ENCODE measurements at regions not wholly inside any gene's neighbourhood (a gene's known extent, or its start where the extent isn't known, plus 50 kb on each side); places are given as distances from the start of the nearest gene placed in this dataset.

DNA sequence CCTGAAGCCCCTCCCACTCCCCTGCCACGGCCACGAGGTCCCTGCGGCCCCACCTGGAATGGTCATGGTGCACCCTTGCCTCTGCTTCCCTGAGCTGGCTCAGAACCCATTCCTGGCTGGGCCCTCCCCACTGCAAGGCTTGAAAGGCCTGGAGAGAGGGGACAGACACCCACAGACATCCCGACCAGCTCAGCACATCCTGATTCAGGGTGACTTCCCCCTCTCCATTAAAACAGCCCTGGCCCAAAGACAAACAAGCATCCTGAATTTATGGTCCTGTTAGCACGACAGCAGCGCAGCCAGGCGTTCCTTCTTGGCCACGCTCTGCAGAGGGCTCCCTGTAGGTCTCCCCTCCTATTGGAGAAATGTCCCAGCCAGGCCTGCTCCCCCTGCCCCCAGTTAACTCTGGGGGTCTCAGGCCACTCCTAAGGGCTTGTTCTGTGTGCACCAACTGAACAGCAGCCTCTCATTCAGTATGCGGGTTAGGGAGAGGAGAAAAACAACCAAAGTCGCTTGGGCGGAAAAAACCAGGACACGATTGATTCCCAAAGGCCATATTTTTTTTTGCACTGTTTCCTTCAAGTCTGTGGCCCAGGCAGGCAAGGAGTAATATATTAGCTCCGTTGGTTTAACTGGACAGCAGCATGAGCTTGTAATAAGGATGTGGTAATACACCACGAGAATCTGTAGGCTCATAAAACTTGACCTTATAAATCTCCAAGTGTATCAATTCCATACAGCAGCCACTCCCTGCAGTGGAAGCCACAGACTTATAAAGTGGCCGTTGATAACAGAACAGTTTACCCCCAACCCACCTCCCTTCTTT, 106.7 kb upstream of the MSX1 start:
- peaks cover 9% of the 10 kb centered on the region for H3K27me3 Mint-ChIP-seq (ENCODE audit: low read depth)
- H3K27ac Mint-ChIP-seq = no peak overlapping the region

DNA sequence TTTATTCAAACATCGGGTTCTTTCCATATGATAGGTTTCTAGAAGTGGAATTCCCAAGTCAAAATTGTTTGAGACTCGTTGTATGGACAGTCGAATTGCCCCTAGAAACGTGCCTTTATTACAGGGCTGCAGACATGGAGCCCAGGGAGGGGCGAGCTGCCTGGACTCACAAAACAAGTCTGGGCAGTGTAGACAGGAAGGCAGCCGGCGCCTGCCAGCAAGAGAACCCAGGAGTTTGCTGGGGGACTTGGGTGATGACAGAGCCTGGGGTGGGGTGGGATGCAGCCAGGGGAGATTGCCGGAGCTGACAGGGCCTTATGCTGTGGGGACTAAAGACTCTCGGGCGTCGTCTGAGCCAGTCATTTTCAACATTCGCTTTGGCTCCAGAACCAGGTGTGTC, 107.4 kb upstream of the MSX1 start:
- H3K27ac Mint-ChIP-seq = no peak overlapping the region
- no peak for DNase-seq (ENCODE audit: low spot score)
- intact Hi-C loops (cut with micrococcal nuclease) = no loop called here
- peaks cover 4% of the 10 kb centered on the region for H3K9me3 Mint-ChIP-seq
- no peaks in the 10 kb centered on the region for H3K4me1 Mint-ChIP-seq (ENCODE audit: low read depth)
- no peak overlapping the region for H3K4me3 Mint-ChIP-seq (ENCODE audit: low read depth)
- H3K36me3 Mint-ChIP-seq (ENCODE audit: low read depth) = no peaks in the 10 kb centered on the region
- peaks cover 9% of the 10 kb centered on the region for H3K27me3 Mint-ChIP-seq (ENCODE audit: low read depth)

More for the DNA sequence above, 106.7 kb upstream of the MSX1 start:
- Mint-ChIP-seq H3K4me3 (ENCODE audit: low read depth) (no peak overlapping the region), H3K36me3 (ENCODE audit: low read depth) (no peaks in the 10 kb centered on the region), H3K9me3 (no peaks in the 10 kb centered on the region), H3K4me1 (ENCODE audit: low read depth) (no peaks in the 10 kb centered on the region)
- DNase-seq (ENCODE audit: low spot score) = no peak
- intact Hi-C loops (cut with micrococcal nuclease) = no loop called here

DNA sequence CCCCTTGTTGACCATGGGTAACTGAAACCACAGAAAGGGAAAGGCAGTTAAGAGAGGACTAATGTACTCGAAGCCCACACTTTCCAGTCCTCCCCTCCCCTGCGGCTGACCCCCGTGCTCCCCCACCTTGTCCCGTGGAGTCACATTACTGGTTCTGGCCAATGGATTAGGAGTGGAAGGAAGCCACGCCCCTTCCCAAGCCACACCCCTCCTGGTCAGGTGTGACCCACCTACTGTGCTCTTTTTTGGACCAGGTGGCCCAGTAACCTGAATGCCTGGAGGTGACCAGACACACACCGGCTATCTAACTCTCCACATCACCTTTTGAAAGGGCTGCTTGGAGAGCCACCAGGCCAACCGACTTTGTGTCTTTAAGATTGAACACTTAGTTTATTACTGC, 109.3 kb upstream of the MSX1 start:
- H3K27me3 Mint-ChIP-seq (ENCODE audit: low read depth) = peaks cover 9% of the 10 kb centered on the region
- H3K27ac Mint-ChIP-seq = no peak overlapping the region
- no peak overlapping the region for H3K4me3 Mint-ChIP-seq (ENCODE audit: low read depth)
- H3K9me3 Mint-ChIP-seq = peaks cover 17% of the 10 kb centered on the region
- no peaks in the 10 kb centered on the region for H3K36me3 Mint-ChIP-seq (ENCODE audit: low read depth)
- intact Hi-C loops (cut with micrococcal nuclease) = no loop called here
- no peak for DNase-seq (ENCODE audit: low spot score)
- no peaks in the 10 kb centered on the region for H3K4me1 Mint-ChIP-seq (ENCODE audit: low read depth)

DNA sequence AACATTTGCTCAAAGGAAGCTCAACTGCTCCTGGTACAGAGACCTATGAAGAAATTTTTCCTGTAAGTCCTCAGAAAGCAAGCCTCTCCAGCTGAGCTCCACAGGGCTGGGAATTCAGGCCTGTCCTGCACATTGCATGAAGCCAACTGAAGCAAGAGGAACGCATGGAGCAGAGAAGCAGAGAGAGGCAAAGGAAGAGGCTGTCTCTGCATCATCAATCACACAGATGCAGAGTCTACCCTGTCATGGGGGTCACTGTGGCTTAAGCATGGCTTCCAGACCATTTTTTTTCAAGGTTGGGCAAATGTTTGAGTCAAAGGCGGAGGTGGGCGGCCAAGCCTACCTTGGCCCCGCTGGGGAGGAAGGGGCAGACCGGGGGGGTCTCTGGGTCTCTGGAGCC, 110.3 kb upstream of the MSX1 start:
- DNase-seq (ENCODE audit: low spot score) = no peak
- Mint-ChIP-seq H3K27ac (no peak overlapping the region), H3K4me1 (ENCODE audit: low read depth) (no peaks in the 10 kb centered on the region), H3K36me3 (ENCODE audit: low read depth) (no peaks in the 10 kb centered on the region), H3K27me3 (ENCODE audit: low read depth) (peaks cover 7% of the 10 kb centered on the region), H3K9me3 (peaks cover 25% of the 10 kb centered on the region), H3K4me3 (ENCODE audit: low read depth) (no peak overlapping the region)
- intact Hi-C loops (cut with micrococcal nuclease) = no loop called here

DNA sequence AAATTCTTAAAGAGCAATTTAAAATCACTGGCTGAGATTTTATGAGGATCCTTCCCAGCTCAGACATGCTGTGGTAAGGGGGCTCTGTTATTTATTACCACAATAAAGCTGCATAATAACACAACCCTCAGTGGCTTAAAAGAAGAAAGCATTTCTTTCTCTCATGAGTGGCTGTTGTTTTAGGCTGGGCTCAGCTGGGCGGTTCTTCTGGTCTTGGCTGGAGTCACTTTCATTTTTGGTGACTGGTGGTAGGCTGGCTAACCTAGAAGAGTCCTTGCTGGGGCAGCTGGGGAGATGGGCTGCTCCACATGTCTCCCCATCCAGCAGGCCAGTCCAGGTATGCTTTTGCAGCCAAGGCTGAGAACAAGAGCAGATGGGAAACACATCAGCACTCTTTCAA, 113.0 kb upstream of the MSX1 start:
- H3K4me1 Mint-ChIP-seq (ENCODE audit: low read depth) = no peaks in the 10 kb centered on the region
- H3K9me3 Mint-ChIP-seq = peaks cover 26% of the 10 kb centered on the region
- intact Hi-C loops (cut with micrococcal nuclease) = no loop called here
- no peaks in the 10 kb centered on the region for H3K36me3 Mint-ChIP-seq (ENCODE audit: low read depth)
- H3K27me3 Mint-ChIP-seq (ENCODE audit: low read depth) = no peaks in the 10 kb centered on the region
- no peak for DNase-seq (ENCODE audit: low spot score)
- no peak overlapping the region for H3K4me3 Mint-ChIP-seq (ENCODE audit: low read depth)
- no peak overlapping the region for H3K27ac Mint-ChIP-seq

DNA sequence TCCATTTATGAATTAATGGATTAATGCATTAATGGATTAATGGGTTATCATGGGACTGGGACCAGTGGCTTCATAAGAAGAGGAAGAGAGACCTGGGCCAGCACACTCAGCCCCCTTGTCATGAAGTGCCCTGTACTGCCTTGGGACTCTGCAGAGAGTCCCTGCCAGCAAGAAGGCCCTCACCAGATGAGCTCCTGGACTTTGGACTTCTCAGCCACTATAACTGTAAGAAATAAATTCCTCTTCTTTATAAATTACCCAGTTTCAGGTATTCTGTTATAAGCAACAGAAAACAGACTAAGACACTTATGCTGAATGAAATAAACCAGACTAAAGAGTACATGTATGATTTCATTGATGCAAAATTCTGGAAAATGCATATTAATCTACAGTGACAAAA, 119.4 kb upstream of the MSX1 start:
- Mint-ChIP-seq H3K27ac (no peak overlapping the region), H3K27me3 (ENCODE audit: low read depth) (no peaks in the 10 kb centered on the region), H3K4me3 (ENCODE audit: low read depth) (no peak overlapping the region), H3K36me3 (ENCODE audit: low read depth) (no peaks in the 10 kb centered on the region), H3K9me3 (peaks cover 9% of the 10 kb centered on the region), H3K4me1 (ENCODE audit: low read depth) (no peaks in the 10 kb centered on the region)
- DNase-seq (ENCODE audit: low spot score) = no peak
- intact Hi-C loops (cut with micrococcal nuclease) = no loop called here

DNA sequence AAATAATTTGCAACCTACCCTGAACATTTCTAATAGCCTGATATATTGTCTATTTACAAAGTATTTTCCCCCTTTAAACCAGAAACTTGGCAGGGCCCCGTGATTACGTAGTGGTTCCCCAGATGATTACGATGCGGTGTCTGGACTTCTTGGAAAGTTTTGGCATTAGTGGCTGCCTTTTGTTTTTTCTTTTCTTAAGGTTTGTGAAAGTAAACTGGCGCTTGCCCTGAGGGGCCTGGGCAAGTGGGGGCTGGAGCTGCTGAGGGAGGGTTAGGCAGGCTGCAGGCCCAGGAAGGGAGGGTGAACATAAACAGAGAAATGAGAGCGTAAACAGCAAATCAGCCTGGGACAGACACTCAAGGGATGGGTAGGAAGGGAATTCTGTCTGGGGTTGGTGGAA, 123.6 kb upstream of the MSX1 start:
- DNase-seq (ENCODE audit: low spot score) = no peak
- Mint-ChIP-seq H3K9me3 (no peaks in the 10 kb centered on the region), H3K36me3 (ENCODE audit: low read depth) (no peaks in the 10 kb centered on the region), H3K4me1 (ENCODE audit: low read depth) (no peaks in the 10 kb centered on the region), H3K4me3 (ENCODE audit: low read depth) (no peak overlapping the region), H3K27ac (no peak overlapping the region), H3K27me3 (ENCODE audit: low read depth) (no peaks in the 10 kb centered on the region)
- intact Hi-C loops (cut with micrococcal nuclease) = no loop called here

DNA sequence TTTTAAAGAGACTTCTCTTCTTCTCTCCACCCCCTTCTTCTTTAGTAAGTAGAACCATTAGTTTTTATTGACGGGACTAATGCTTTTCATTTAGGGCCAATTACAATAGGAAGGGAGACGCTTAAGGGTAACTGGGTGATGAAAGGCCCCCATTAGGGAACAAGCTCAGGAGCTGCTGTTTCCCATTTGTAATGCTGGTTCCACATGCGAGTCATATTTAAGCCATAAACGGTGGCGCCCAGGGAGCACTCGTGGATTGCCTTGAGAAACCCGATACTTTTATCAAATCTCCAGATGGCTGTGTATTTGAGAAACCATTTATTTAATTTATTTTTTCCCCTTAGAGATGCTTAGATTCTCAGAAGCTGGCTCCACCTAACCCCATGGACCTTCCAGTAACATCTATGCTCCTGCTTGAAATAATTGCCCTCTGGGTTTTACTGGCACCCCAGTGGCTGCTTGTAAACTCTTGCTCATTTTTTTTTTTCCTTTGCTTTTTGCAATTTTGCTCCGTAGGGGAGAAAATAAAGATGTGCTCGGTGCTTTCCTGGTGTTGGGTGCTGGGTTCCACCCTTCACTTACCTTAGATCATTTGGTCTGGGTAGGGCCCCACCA, 124.2 kb upstream of the MSX1 start:
- intact Hi-C loops (cut with micrococcal nuclease) = no loop called here
- Mint-ChIP-seq H3K4me1 (ENCODE audit: low read depth) (no peaks in the 10 kb centered on the region), H3K9me3 (no peaks in the 10 kb centered on the region), H3K36me3 (ENCODE audit: low read depth) (no peaks in the 10 kb centered on the region), H3K27me3 (ENCODE audit: low read depth) (no peaks in the 10 kb centered on the region), H3K4me3 (ENCODE audit: low read depth) (no peak overlapping the region), H3K27ac (no peak overlapping the region)
- no peak for DNase-seq (ENCODE audit: low spot score)

DNA sequence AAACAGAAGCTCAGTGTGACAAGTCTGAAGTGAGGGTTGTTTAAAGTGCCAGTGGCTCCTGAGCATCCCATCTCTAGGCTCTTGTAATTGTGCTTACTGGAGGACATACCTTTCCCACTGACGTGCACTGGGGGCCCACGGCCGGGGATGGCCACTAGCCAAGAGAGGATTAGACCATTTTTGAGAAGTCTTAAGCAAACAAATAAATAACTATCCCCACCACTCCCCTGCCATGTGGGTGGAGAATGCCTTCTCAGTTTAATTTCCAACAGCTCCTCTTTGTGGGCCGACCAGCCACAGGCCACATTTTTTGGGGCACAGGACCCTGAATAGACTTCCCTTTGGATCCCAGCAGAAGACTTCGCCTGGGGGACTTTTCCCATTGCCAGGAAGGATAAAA, 125.0 kb upstream of the MSX1 start:
- H3K27me3 Mint-ChIP-seq (ENCODE audit: low read depth) = no peaks in the 10 kb centered on the region
- H3K4me3 Mint-ChIP-seq (ENCODE audit: low read depth) = no peak overlapping the region
- H3K36me3 Mint-ChIP-seq (ENCODE audit: low read depth) = no peaks in the 10 kb centered on the region
- intact Hi-C loops (cut with micrococcal nuclease) = no loop called here
- DNase-seq (ENCODE audit: low spot score) = no peak
- peaks cover 4% of the 10 kb centered on the region for H3K9me3 Mint-ChIP-seq
- H3K27ac Mint-ChIP-seq = no peak overlapping the region
- H3K4me1 Mint-ChIP-seq (ENCODE audit: low read depth) = no peaks in the 10 kb centered on the region

DNA sequence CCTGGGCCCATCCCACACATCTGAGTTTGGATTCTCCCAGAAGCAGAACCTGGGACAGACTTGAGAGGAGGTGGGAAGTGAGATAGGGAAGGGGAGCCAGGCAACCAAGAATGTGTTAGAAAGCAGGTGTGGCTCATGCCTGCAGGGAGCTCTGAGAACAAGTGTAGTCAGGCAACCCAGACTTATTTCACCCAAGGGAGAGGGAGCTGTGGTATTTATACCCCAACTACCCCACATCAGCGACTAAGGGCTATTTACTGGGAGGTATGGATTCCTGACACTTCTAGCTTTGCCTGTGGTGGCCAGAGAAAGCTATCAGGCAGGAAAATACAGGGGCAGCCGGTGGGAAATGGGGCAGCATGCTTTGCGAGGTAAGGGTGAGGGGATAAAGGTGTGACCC, 125.8 kb upstream of the MSX1 start:
- Mint-ChIP-seq H3K27me3 (ENCODE audit: low read depth) (no peaks in the 10 kb centered on the region), H3K9me3 (peaks cover 4% of the 10 kb centered on the region)

DNA sequence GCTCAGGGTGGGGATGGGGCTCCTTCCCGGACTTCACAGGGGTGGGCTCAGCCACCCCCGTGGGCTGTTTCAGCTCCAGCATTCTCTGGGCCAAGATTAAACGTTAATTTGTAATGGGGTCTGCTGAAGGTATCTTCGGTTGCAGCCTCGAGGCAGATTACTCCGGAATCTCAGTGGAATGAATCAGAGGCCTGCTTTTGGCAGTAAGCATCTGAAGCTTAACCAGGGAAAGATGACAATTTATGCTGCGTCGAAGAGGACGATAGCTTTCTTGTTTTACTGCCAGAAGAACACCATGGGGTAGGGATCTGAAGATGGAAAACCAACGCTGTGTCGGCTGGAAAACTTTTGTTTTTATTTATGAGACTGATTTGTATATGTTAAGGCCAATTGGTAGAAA, 129.2 kb upstream of the MSX1 start:
- Mint-ChIP-seq H3K36me3 (ENCODE audit: low read depth) (no peaks in the 10 kb centered on the region), H3K27ac (no peak overlapping the region), H3K9me3 (peaks cover 23% of the 10 kb centered on the region), H3K4me1 (ENCODE audit: low read depth) (no peaks in the 10 kb centered on the region), H3K4me3 (ENCODE audit: low read depth) (no peak overlapping the region), H3K27me3 (ENCODE audit: low read depth) (no peaks in the 10 kb centered on the region)
- intact Hi-C loops (cut with micrococcal nuclease) = no loop called here
- DNase-seq (ENCODE audit: low spot score) = no peak

More for the DNA sequence above, 125.8 kb upstream of the MSX1 start:
- H3K27ac Mint-ChIP-seq = no peak overlapping the region
- H3K4me1 Mint-ChIP-seq (ENCODE audit: low read depth) = no peaks in the 10 kb centered on the region
- H3K36me3 Mint-ChIP-seq (ENCODE audit: low read depth) = no peaks in the 10 kb centered on the region
- H3K4me3 Mint-ChIP-seq (ENCODE audit: low read depth) = no peak overlapping the region
- no peak for DNase-seq (ENCODE audit: low spot score)
- intact Hi-C loops (cut with micrococcal nuclease) = no loop called here

DNA sequence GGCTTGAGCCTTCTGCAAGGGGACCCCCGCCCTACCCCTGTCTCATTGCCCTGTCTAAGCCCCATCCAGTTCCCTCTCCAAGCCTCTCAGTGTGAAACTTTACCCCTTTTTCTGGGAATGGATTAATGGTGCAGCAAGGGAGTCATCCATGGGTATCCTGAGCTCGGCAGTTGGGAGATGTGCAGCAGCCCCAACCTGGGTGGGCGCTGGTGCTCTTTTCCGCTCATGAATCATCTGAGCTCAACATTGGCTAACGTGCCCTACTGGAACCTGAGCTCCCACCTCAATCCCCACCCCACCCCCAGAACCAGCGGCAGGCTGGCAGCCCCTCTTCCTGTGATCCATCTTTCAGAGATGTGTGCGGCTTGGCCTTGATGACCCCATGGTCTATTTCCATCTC, 130.3 kb upstream of the MSX1 start:
- no peak for DNase-seq (ENCODE audit: low spot score)
- Mint-ChIP-seq H3K36me3 (ENCODE audit: low read depth) (no peaks in the 10 kb centered on the region), H3K9me3 (peaks cover 31% of the 10 kb centered on the region), H3K4me1 (ENCODE audit: low read depth) (no peaks in the 10 kb centered on the region), H3K4me3 (ENCODE audit: low read depth) (no peak overlapping the region), H3K27ac (no peak overlapping the region), H3K27me3 (ENCODE audit: low read depth) (no peaks in the 10 kb centered on the region)
- intact Hi-C loops (cut with micrococcal nuclease) = no loop called here

DNA sequence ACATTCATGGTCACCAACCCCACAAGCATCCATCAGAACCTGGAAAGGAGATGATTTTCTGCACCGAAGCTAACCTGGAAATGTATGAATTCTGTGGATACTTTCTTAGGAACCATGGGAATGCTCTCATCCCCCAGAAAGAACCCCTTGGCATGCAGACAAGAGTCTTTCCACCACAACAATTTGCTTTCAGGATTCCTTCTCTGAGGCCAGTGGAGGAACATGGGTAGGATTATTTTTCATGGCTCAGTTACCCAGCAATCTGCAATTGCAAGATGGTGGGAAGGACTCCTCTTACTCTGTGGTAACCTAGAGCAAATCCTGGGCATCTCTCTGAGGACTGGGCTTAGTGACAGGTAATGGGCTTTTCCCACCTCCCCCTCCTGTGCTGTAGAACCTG, 131.9 kb upstream of the MSX1 start:
- H3K4me3 Mint-ChIP-seq (ENCODE audit: low read depth) = no peak overlapping the region
- no peak overlapping the region for H3K27ac Mint-ChIP-seq
- peaks cover 39% of the 10 kb centered on the region for H3K9me3 Mint-ChIP-seq
- intact Hi-C loops (cut with micrococcal nuclease) = no loop called here
- H3K4me1 Mint-ChIP-seq (ENCODE audit: low read depth) = no peaks in the 10 kb centered on the region
- no peak for DNase-seq (ENCODE audit: low spot score)
- H3K27me3 Mint-ChIP-seq (ENCODE audit: low read depth) = no peaks in the 10 kb centered on the region
- H3K36me3 Mint-ChIP-seq (ENCODE audit: low read depth) = no peaks in the 10 kb centered on the region
